ENCODE measurements at regions not wholly inside any gene's neighbourhood (a gene's known extent, or its start where the extent isn't known, plus 50 kb on each side); places are given as distances from the start of the nearest gene placed in this dataset.
"Not testable (repeated sequence)": the region's sequence is repeated elsewhere in the genome, so short reads cannot be mapped to it uniquely, and the experiment has no call there.

DNA sequence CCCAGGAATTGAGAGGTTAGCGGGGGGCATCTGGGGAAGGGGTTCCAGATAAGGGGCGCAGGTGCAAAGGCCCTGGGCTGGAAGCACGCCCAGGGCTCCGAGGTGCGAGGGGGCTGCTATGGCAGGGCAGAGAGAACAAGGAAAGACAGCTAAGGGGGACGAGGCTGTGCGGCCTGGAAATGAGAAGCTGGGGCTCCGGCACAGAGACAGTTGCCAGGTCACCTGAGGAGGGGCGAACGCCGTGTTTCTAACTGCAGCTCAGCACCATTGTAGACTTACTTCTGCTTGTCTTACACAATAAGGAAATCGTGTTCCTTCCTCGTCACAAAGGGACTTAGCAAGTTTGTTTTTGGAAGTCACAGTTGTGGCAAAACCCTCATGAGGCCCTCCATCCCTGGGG lies 68.9 kb upstream of the TBXT start:
- TF ChIP-seq EZH2phosphoT487 (IDR thresholded peaks at IDR 0.05; ENCODE audit: borderline replicate concordance, low read depth, low read length), result no peak
- BruUV-seq (replicated peaks), result no TSS peak
- ChIA-PET CTCF (ENCODE audit: unreplicated experiment) (no interaction called here), POLR2A (no interaction called here)
- Histone ChIP-seq H3K9me2 (ENCODE audit: insufficient read depth, low read length) (no peaks in the 10 kb centered on the region), H3K4me2 (ENCODE audit: low read length) (no peak overlapping the region), H3K4me3 (ENCODE audit: low read depth, low read length, poor library complexity, severe bottlenecking) (no peak overlapping the region), H3K4me1 (ENCODE audit: insufficient read depth, low read length, poor library complexity, severe bottlenecking) (peaks cover 15% of the 10 kb centered on the region), H3K9me3 (ENCODE audit: low read length) (no peaks in the 10 kb centered on the region), H4K20me1 (ENCODE audit: insufficient read depth, low read length) (no peaks in the 10 kb centered on the region), H3K36me3 (ENCODE audit: insufficient read depth, low read length) (no peaks in the 10 kb centered on the region), H3K79me2 (ENCODE audit: insufficient read depth, low read depth, low read length) (no peaks in the 10 kb centered on the region), H3K27ac (ENCODE audit: low read depth, low read length, poor library complexity, severe bottlenecking) (no peak overlapping the region), H2AFZ (ENCODE audit: low read length) (no peak overlapping the region)
- intact Hi-C loops (cut with micrococcal nuclease; ENCODE audit: unreplicated experiment), result no loop called here
- no peak for DNase-seq (ENCODE audit: low spot score)

DNA sequence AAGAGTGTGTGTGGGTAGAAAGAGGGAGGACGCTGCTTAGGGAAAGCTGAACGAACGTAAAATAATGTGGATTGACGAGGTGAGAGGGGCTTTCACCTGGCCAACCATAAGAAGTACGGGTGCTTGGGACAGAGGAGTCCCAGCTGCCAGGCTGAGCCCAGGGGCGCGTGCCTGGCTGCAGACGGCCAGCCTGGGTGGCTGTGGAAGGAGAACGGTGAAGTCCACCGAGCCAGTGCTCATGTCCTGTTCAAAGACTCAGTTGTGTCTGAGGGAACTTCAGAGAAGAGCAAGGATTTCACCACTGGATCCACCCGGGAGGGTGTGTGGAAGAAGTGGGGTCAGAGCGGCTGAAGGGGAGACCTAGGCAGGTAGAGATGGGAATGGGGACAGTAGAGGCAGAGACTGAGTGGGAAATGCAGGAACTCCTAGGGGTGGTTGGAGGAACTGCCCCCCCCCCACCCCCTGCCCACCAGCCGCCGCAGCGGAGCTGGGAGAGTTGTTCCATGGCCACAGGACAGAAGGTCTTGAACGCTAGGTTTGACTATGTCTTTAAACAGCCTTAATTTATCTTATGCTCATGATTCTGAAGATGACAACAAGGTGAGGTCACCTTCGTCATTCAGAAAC lies 68.1 kb upstream of the TBXT start:
- Histone ChIP-seq H3K4me1 (ENCODE audit: insufficient read depth, low read length, poor library complexity, severe bottlenecking) (peaks cover 13% of the 10 kb centered on the region), H3K9me2 (ENCODE audit: insufficient read depth, low read length) (no peaks in the 10 kb centered on the region), H3K36me3 (ENCODE audit: insufficient read depth, low read length) (no peaks in the 10 kb centered on the region), H3K79me2 (ENCODE audit: insufficient read depth, low read depth, low read length) (no peaks in the 10 kb centered on the region), H3K4me2 (ENCODE audit: low read length) (no peak overlapping the region), H3K9me3 (ENCODE audit: low read length) (no peaks in the 10 kb centered on the region), H3K27ac (ENCODE audit: low read depth, low read length, poor library complexity, severe bottlenecking) (no peak overlapping the region), H3K4me3 (ENCODE audit: low read depth, low read length, poor library complexity, severe bottlenecking) (no peak overlapping the region), H2AFZ (ENCODE audit: low read length) (no peak overlapping the region), H4K20me1 (ENCODE audit: insufficient read depth, low read length) (no peaks in the 10 kb centered on the region)
- DNase-seq (ENCODE audit: low spot score), result no peak
- no peak for TF ChIP-seq EZH2phosphoT487 (IDR thresholded peaks at IDR 0.05; ENCODE audit: borderline replicate concordance, low read depth, low read length)
- TF ChIP-seq, protein P1, sequence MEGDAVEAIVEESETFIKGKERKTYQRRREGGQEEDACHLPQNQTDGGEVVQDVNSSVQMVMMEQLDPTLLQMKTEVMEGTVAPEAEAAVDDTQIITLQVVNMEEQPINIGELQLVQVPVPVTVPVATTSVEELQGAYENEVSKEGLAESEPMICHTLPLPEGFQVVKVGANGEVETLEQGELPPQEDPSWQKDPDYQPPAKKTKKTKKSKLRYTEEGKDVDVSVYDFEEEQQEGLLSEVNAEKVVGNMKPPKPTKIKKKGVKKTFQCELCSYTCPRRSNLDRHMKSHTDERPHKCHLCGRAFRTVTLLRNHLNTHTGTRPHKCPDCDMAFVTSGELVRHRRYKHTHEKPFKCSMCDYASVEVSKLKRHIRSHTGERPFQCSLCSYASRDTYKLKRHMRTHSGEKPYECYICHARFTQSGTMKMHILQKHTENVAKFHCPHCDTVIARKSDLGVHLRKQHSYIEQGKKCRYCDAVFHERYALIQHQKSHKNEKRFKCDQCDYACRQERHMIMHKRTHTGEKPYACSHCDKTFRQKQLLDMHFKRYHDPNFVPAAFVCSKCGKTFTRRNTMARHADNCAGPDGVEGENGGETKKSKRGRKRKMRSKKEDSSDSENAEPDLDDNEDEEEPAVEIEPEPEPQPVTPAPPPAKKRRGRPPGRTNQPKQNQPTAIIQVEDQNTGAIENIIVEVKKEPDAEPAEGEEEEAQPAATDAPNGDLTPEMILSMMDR (conservative IDR thresholded peaks at IDR 0.05; ENCODE audit: low read length), result no peak
- CTCF ChIA-PET (ENCODE audit: unreplicated experiment), result no interaction called here
- BruUV-seq (replicated peaks), result no TSS peak
- POLR2A ChIA-PET, result no interaction called here
- intact Hi-C loops (cut with micrococcal nuclease; ENCODE audit: unreplicated experiment), result no loop called here

DNA sequence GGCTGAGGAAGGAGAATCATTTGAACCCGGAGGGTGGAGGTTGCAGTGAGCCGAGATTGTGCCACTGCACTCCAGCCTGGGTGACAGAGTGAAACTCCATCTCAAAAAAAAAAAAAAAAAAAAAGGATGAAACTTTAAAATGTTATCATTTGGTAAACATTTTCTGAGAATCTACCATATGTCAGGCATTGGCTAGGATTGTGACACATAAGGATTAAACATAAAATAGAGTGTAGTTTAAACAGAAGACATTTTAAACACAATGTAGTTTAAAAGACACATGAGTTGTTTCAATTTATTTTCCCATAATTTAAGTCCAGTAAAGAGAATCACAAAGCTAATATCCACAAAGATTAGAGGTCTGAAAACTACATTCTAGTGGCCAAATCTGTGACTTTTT lies 63.5 kb upstream of the TBXT start:
- H3K27ac ChIP-seq (ENCODE audit: low read depth, low read length, poor library complexity, severe bottlenecking); H3K9me3 ChIP-seq (ENCODE audit: low read length); H3K4me2 ChIP-seq (ENCODE audit: low read length); H3K36me3 ChIP-seq (ENCODE audit: insufficient read depth, low read length); DNase-seq (ENCODE audit: low spot score); H3K79me2 ChIP-seq (ENCODE audit: insufficient read depth, low read depth, low read length); H3K4me3 ChIP-seq (ENCODE audit: low read depth, low read length, poor library complexity, severe bottlenecking); H4K20me1 ChIP-seq (ENCODE audit: insufficient read depth, low read length); CTCF ChIA-PET (ENCODE audit: unreplicated experiment); intact Hi-C loops (cut with micrococcal nuclease; ENCODE audit: unreplicated experiment); POLR2A ChIA-PET; H3K9me2 ChIP-seq (ENCODE audit: insufficient read depth, low read length); H2AFZ ChIP-seq (ENCODE audit: low read length); BruUV-seq (replicated peaks): not testable (repeated sequence)
- H3K4me1 ChIP-seq (ENCODE audit: insufficient read depth, low read length, poor library complexity, severe bottlenecking), result peaks cover 50% of the 10 kb centered on the region

Measured in OCI-LY7 (cell line).